Thyroid gland (tissue), 4 donors: ENCODE measurements at regions not wholly inside any gene's neighbourhood (a gene's known extent, or its start where the extent isn't known, plus 50 kb on each side); places are given as distances from the start of the nearest gene placed in this dataset.

Experiments
- DNase-seq, 2 donors: peaks; one replicate each; pipeline ENCODE4 v3.0.0-alpha.2; 2019
- H3K27ac ChIP-seq, 3 donors: fragments of 200-600 bp; sonication (generic); 1 replicate in 2 of 3; 2 replicates in 1 of 3; pipeline ENCODE4 v1.5.1; 2016 to 2019; ENCODE audit warnings: mild to moderate bottlenecking in 1 of 3, moderate library complexity in 1 of 3
- H3K27me3 ChIP-seq: fragments of 200-600 bp; sonication (generic); one replicate; pipeline ENCODE4 v1.5.1; 2019
- H3K36me3 ChIP-seq, 2 donors: fragments of 200-600 bp; sonication (generic); one replicate each; pipeline ENCODE4 v1.5.1; 2016 to 2019
- H3K4me1 ChIP-seq, 2 donors: fragments of 200-600 bp; sonication (generic); one replicate each; pipeline ENCODE4 v1.5.1; 2017 to 2019
- H3K4me3 ChIP-seq, 3 donors: fragments of 200-600 bp; sonication (generic); replicated peaks in 1 of 3; 1 replicate in 2 of 3; 2 replicates in 1 of 3; pipeline ENCODE4 v1.5.1; 2016; ENCODE audit warnings: mild to moderate bottlenecking in 1 of 3
- H3K9me3 ChIP-seq: fragments of 200-600 bp; sonication (generic); one replicate; pipeline ENCODE4 v1.5.1; 2017
- POLR2A ChIP-seq, 2 donors: fragments of 450-650 bp; IDR thresholded peaks; one replicate each; pipeline ENCODE4 v1.6.1; 2017; ENCODE audit warnings: antibody characterized with exemption in 2 of 2, mild to moderate bottlenecking in 2 of 2, moderate library complexity in 1 of 2
- WGBS, 2 donors: methylation state at CpG; one replicate each; pipeline ENCODE4 v1.1.5; 2017; 5-methylcytosine and 5-hydroxymethylcytosine counted together
- intact Hi-C: fragments of 100-400 bp; cut with DNase I; formaldehyde crosslinking; loops from one replicate; pipeline ENCODE4 v1.15.1; 2023
- TF ChIP-seq, protein P1 (sequence below), 6 experiments: fragments of 200-600 bp in 3 of 6; fragments of 450-650 bp in 3 of 6; sonication (generic) in 3 of 6; IDR thresholded peaks; one replicate each; pipeline ENCODE4 v1.5.1; 2016 to 2019; ENCODE audit warnings: antibody characterized with exemption in 6 of 6, mild to moderate bottlenecking in 2 of 6, inconsistent platforms in 1 of 6, moderate library complexity in 1 of 6

DNA sequence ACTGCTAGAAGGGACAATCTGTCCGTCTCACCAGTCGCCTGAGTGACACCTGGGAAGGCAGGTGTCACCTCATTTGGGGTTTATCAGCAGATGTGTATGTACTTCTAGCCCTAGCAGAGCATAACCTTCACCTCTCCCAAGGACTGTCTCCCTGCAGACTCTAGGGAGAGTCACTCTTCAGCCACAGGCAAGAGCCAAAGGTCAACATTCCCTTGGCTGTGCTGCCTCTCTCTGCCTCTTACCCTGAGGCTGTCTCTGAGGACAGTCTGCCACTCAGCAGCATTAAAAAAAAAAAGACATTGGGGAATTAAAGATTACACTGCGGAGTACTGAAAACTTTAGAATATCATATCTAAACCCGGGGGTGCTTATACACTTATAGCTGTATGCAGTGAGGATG lies 377.7 kb upstream of the FZD8 start:
- no peak for TF ChIP-seq POLR2A (IDR thresholded peaks at IDR 0.05)
- TF ChIP-seq, protein P1, sequence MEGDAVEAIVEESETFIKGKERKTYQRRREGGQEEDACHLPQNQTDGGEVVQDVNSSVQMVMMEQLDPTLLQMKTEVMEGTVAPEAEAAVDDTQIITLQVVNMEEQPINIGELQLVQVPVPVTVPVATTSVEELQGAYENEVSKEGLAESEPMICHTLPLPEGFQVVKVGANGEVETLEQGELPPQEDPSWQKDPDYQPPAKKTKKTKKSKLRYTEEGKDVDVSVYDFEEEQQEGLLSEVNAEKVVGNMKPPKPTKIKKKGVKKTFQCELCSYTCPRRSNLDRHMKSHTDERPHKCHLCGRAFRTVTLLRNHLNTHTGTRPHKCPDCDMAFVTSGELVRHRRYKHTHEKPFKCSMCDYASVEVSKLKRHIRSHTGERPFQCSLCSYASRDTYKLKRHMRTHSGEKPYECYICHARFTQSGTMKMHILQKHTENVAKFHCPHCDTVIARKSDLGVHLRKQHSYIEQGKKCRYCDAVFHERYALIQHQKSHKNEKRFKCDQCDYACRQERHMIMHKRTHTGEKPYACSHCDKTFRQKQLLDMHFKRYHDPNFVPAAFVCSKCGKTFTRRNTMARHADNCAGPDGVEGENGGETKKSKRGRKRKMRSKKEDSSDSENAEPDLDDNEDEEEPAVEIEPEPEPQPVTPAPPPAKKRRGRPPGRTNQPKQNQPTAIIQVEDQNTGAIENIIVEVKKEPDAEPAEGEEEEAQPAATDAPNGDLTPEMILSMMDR (IDR thresholded peaks at IDR 0.05): no peak
- Histone ChIP-seq H3K36me3 (no peaks in the 10 kb centered on the region), H3K9me3 (no peaks in the 10 kb centered on the region), H3K27ac (no peak overlapping the region), H3K4me3 (no peak overlapping the region), H3K4me1 (no peaks in the 10 kb centered on the region), H3K27me3 (no peaks in the 10 kb centered on the region)
- intact Hi-C loops: no loop called here
- no peak for DNase-seq
- WGBS, 2 donors: 96 to 98% methylated on average over 4 of the region's 4 CpGs

DNA sequence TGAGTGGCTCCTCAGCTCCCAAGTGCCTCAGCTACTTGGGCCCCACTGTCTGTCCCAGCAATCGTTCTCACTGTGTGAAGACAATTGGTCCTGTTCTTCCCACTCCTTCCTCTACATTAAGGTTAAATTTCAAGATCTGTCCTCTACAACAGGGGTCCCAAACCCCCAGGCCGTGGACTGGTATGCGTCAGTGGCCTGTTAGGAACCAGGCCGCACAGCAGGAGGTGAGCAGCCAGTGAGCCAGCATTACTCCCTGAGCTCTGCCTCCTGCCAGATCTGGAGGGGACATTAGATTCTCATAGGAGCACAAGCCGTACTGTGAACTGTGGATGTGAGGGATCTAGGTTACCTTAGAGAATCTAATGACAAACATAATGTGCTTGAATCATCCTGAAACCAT lies 376.9 kb upstream of the FZD8 start:
- 81 to 83% methylated on average over 5 of the region's 5 CpGs for WGBS, 2 donors

DNA sequence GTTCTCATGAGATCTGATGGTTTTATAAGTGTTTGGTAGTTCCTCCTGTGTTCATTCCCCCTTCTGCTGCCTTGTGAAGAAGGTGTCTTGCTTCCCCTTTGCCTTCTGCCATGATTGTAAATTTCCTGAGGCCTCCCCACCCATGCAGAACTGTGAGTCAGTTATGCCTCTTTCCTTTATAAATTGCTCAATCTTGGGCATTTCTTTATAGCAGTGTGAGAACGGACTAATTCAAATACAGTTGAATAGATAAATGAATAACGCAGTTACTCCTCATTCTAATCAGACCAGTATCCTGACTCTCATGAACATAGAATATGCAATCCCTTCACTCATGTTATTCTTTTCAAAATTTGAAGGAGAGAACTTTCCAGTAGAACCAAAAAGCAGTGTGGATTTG lies 375.0 kb upstream of the FZD8 start:
- WGBS, 2 donors: 94 to 99% methylated on average over 2 of the region's 2 CpGs
- Histone ChIP-seq H3K36me3 (no peaks in the 10 kb centered on the region), H3K9me3 (no peaks in the 10 kb centered on the region), H3K27me3 (no peaks in the 10 kb centered on the region), H3K4me1 (no peaks in the 10 kb centered on the region), H3K27ac (no peak overlapping the region), H3K4me3 (no peak overlapping the region)
- DNase-seq: no peak
- intact Hi-C loops: no loop called here
- no peak for TF ChIP-seq POLR2A (IDR thresholded peaks at IDR 0.05)
- TF ChIP-seq, protein P1 (IDR thresholded peaks at IDR 0.05): no peak

More for the DNA sequence above, 376.9 kb upstream of the FZD8 start:
- intact Hi-C loops: no loop called here
- H3K27ac ChIP-seq: no peak overlapping the region
- DNase-seq: no peak
- H3K4me1 ChIP-seq: no peaks in the 10 kb centered on the region
- H3K27me3 ChIP-seq: no peaks in the 10 kb centered on the region
- H3K9me3 ChIP-seq: no peaks in the 10 kb centered on the region
- H3K36me3 ChIP-seq: no peaks in the 10 kb centered on the region
- H3K4me3 ChIP-seq: no peak overlapping the region
- no peak for TF ChIP-seq POLR2A (IDR thresholded peaks at IDR 0.05)
- TF ChIP-seq, protein P1 (IDR thresholded peaks at IDR 0.05): no peak

DNA sequence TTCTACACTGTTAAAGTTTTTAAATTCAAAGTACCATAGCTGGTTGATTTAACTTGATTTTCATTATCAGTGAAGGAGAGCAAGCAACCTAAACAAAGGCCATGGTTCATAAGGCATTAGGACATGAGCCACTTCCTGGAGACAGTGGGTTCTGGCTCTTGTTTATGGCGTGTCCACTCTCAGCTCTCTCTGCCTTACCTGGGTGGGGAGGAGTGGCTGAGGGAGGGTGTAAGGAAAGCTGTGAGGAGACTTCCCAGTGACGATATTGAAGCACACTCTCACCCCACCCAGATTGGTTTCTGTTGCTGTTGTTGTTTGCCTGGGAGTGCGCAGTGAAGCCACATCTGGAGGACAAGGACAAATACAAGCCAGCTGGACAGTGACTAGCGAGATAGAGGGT lies 365.3 kb upstream of the FZD8 start:
- Histone ChIP-seq H3K4me1 (peaks cover 0 to 6% of the 10 kb centered on the region in 2 donors), H3K27ac (no peak overlapping the region), H3K9me3 (no peaks in the 10 kb centered on the region), H3K27me3 (no peaks in the 10 kb centered on the region), H3K4me3 (no peak overlapping the region), H3K36me3 (no peaks in the 10 kb centered on the region)
- no peak for TF ChIP-seq POLR2A (IDR thresholded peaks at IDR 0.05)
- TF ChIP-seq, protein P1 (IDR thresholded peaks at IDR 0.05): no peak
- intact Hi-C loops: no loop called here
- WGBS, 2 donors: 68 to 69% methylated on average over 4 of the region's 4 CpGs
- peak; percentile 48 to 55 for DNase-seq

DNA sequence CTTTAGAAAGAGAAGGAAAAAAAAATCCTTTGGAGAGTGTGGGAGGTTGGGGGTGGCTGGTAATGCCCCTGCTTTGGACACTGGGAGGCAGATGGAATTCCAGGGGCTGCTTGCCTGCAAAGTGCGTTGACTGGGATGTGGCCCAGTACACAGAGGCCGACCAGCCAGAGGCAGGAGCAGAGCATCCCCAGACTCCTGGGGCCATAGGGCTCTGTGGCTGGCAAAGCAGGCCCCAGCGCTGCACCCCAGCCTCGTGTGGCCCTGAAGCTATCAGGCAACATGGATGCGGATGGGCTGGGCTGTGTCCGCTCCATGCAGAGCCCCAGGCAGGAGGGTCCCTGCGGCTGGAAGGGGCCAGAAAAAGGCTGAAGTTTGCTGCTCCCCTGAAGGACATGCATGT lies 361.6 kb upstream of the FZD8 start:
- TF ChIP-seq, protein P1 (IDR thresholded peaks at IDR 0.05): no peak
- TF ChIP-seq POLR2A (IDR thresholded peaks at IDR 0.05): no peak
- DNase-seq: no peak
- Histone ChIP-seq H3K4me3 (no peak overlapping the region), H3K9me3 (no peaks in the 10 kb centered on the region), H3K27ac (no peak overlapping the region), H3K27me3 (no peaks in the 10 kb centered on the region), H3K4me1 (peaks cover 0 to 6% of the 10 kb centered on the region in 2 donors), H3K36me3 (no peaks in the 10 kb centered on the region)
- intact Hi-C loops: no loop called here
- WGBS, 2 donors: 94% methylated on average over 6 to 7 of the region's 7 CpGs
